Osteocyte (in vitro differentiated cells): ENCODE measurements at regions not wholly inside any gene's neighbourhood (a gene's known extent, or its start where the extent isn't known, plus 50 kb on each side); places are given as distances from the start of the nearest gene placed in this dataset.

Source experiments
- DNase-seq: peaks from one replicate; pipeline ENCODE4 v3.0.0; 2021; ENCODE audit warnings: mixed read lengths; ENCODE audit not compliant: unreplicated experiment; ENCODE audit errors: extremely low spot score
- H3K27ac Mint-ChIP-seq: one replicate; pipeline ENCODE4 v1.8.0; 2021; ENCODE audit warnings: mild to moderate bottlenecking, mixed read lengths; ENCODE audit not compliant: unreplicated experiment
- H3K27me3 Mint-ChIP-seq: one replicate; pipeline ENCODE4 v1.8.0; 2021; ENCODE audit warnings: mixed read lengths; ENCODE audit not compliant: unreplicated experiment
- H3K36me3 Mint-ChIP-seq: one replicate; pipeline ENCODE4 v1.8.0; 2021; ENCODE audit warnings: mixed read lengths; ENCODE audit not compliant: unreplicated experiment
- H3K4me1 Mint-ChIP-seq: one replicate; pipeline ENCODE4 v1.8.0; 2021; ENCODE audit warnings: mixed read lengths; ENCODE audit not compliant: unreplicated experiment
- H3K4me3 Mint-ChIP-seq: one replicate; pipeline ENCODE4 v1.8.0; 2021; ENCODE audit warnings: mild to moderate bottlenecking, moderate library complexity, mixed read lengths; ENCODE audit not compliant: unreplicated experiment
- H3K9me3 Mint-ChIP-seq: one replicate; pipeline ENCODE4 v1.8.0; 2021; ENCODE audit warnings: mixed read lengths; ENCODE audit not compliant: unreplicated experiment
- CTCF ChIP-seq: fragments of 200-600 bp; sonication (generic); IDR thresholded peaks from 2 replicates; pipeline ENCODE4 v1.5.0; 2021; ENCODE audit warnings: antibody characterized with exemption, mild to moderate bottlenecking, moderate library complexity

GRCh38 chr2:209367075-209367747, 56.6 kb upstream of the MAP2 start:
- Mint-ChIP-seq H3K9me3 (peaks cover 6% of the 10 kb centered on the region), H3K4me3 (no peak overlapping the region), H3K36me3 (no peaks in the 10 kb centered on the region), H3K27me3 (no peaks in the 10 kb centered on the region), H3K4me1 (no peaks in the 10 kb centered on the region), H3K27ac (no peak overlapping the region)
- no peak for DNase-seq
- TF ChIP-seq CTCF, result no peak

- Mint-ChIP-seq H3K4me1 (no peaks in the 10 kb centered on the region), H3K36me3 (no peaks in the 10 kb centered on the region)
Measured at GRCh38 chr2:209368406-209368805, 55.4 kb upstream of the MAP2 start.

GRCh38 chr2:209368914-209369313, 54.9 kb upstream of the MAP2 start:
- Mint-ChIP-seq H3K4me3 (no peak overlapping the region), H3K27ac (no peak overlapping the region), H3K9me3 (peaks cover 6% of the 10 kb centered on the region), H3K4me1 (no peaks in the 10 kb centered on the region), H3K27me3 (no peaks in the 10 kb centered on the region), H3K36me3 (no peaks in the 10 kb centered on the region)
- TF ChIP-seq CTCF, result no peak
- no peak for DNase-seq

More at GRCh38 chr2:209368406-209368805, 55.4 kb upstream of the MAP2 start:
- no peak overlapping the region for H3K4me3 Mint-ChIP-seq
- H3K27me3 Mint-ChIP-seq, result no peaks in the 10 kb centered on the region
- H3K9me3 Mint-ChIP-seq, result peaks cover 6% of the 10 kb centered on the region
- H3K27ac Mint-ChIP-seq, result no peak overlapping the region
- TF ChIP-seq CTCF, result no peak
- DNase-seq, result no peak

GRCh38 chr2:209369656-209370055, 54.2 kb upstream of the MAP2 start:
- H3K27ac Mint-ChIP-seq, result no peak overlapping the region
- no peaks in the 10 kb centered on the region for H3K27me3 Mint-ChIP-seq
- H3K4me1 Mint-ChIP-seq, result no peaks in the 10 kb centered on the region
- no peaks in the 10 kb centered on the region for H3K36me3 Mint-ChIP-seq
- no peak for DNase-seq
- peaks cover 9% of the 10 kb centered on the region for H3K9me3 Mint-ChIP-seq
- no peak overlapping the region for H3K4me3 Mint-ChIP-seq
- TF ChIP-seq CTCF, result no peak

GRCh38 chr2:209371407-209371806, 52.4 kb upstream of the MAP2 start:
- Mint-ChIP-seq H3K27ac (no peak overlapping the region), H3K4me3 (no peak overlapping the region), H3K27me3 (no peaks in the 10 kb centered on the region), H3K4me1 (no peaks in the 10 kb centered on the region), H3K36me3 (no peaks in the 10 kb centered on the region), H3K9me3 (peaks cover 22% of the 10 kb centered on the region)
- no peak for TF ChIP-seq CTCF
- no peak for DNase-seq
